Upper lobe of right lung (tissue), 1 donor: ENCODE measurements at regions not wholly inside any gene's neighbourhood (a gene's known extent, or its start where the extent isn't known, plus 50 kb on each side); places are given as distances from the start of the nearest gene placed in this dataset.

ENCODE experiments used
- ATAC-seq: fragments of 200-7000 bp; cut with Tn5 transposase; one replicate; pipeline ENCODE4 v1.9.1; 2020; ENCODE audit warnings: mild to moderate bottlenecking, moderate library complexity
- DNase-seq: peaks from one replicate; pipeline ENCODE4 v3.0.0-alpha.2; 2020
- H3K27ac ChIP-seq: fragments of 200-600 bp; one replicate; pipeline ENCODE4 v1.8.0; 2022
- H3K27me3 ChIP-seq: fragments of 200-600 bp; one replicate; pipeline ENCODE4 v1.8.0; 2022; ENCODE audit warnings: mild to moderate bottlenecking
- H3K36me3 ChIP-seq: fragments of 200-600 bp; one replicate; pipeline ENCODE4 v1.8.0; 2022
- H3K4me1 ChIP-seq: fragments of 200-600 bp; one replicate; pipeline ENCODE4 v1.8.0; 2022
- H3K4me3 ChIP-seq: fragments of 200-600 bp; one replicate; pipeline ENCODE4 v1.8.0; 2022; ENCODE audit warnings: mild to moderate bottlenecking
- H3K9me3 ChIP-seq: fragments of 200-600 bp; one replicate; pipeline ENCODE4 v1.8.0; 2022
- CTCF ChIP-seq: fragments of 200-600 bp; IDR thresholded peaks from one replicate; pipeline ENCODE4 v1.8.0; 2022; ENCODE audit warnings: antibody characterized with exemption
- intact Hi-C: fragments of 100-400 bp; cut with DNase I; formaldehyde crosslinking; loops from one replicate; pipeline ENCODE4 v1.11.0; 2022
- donor health status: DM: no; HTN: yes; CAD: no; lungs with severe emphysema.

GRCh38 chr21:22710721-22711120 lies 1712.5 kb downstream of the NCAM2 start:
- Histone ChIP-seq H3K4me3 (no peak overlapping the region), H3K27me3 (no peaks in the 10 kb centered on the region), H3K36me3 (no peaks in the 10 kb centered on the region), H3K4me1 (no peaks in the 10 kb centered on the region), H3K9me3 (no peaks in the 10 kb centered on the region), H3K27ac (no peak overlapping the region)
- no peak for TF ChIP-seq CTCF
- ATAC-seq (no peak), DNase-seq (no peak)
- intact Hi-C loops: no loop called here

DNA sequence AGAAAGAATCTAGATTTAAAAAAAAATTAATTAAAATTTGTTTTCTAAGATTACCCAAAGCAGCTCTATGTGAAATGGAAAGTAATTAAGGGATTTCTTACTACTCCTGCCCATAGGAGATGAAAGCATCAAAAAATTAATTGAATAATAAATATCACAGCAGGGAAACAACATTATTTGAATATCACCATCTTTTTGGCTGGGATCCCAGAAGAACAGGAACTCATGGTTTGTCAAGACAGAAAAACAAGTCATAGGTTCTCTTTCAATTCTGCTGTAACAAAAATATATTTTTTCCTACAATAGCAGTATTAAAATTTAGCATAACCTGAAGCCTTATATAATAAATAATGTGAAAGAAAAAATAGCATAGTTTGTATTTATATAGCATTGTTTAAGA lies 1713.4 kb downstream of the NCAM2 start:
- Histone ChIP-seq H3K27ac (no peak overlapping the region), H3K36me3 (no peaks in the 10 kb centered on the region), H3K27me3 (no peaks in the 10 kb centered on the region), H3K9me3 (no peaks in the 10 kb centered on the region), H3K4me3 (no peak overlapping the region), H3K4me1 (no peaks in the 10 kb centered on the region)
- intact Hi-C loops: no loop called here
- ATAC-seq: no peak
- no peak for DNase-seq
- TF ChIP-seq CTCF: no peak

- H3K9me3 ChIP-seq: no peaks in the 10 kb centered on the region
- no peak overlapping the region for H3K27ac ChIP-seq
- H3K4me3 ChIP-seq: no peak overlapping the region
- DNase-seq: no peak
- H3K27me3 ChIP-seq: no peaks in the 10 kb centered on the region
- no peak for TF ChIP-seq CTCF
- no peaks in the 10 kb centered on the region for H3K4me1 ChIP-seq
- intact Hi-C loops: no loop called here
- H3K36me3 ChIP-seq: no peaks in the 10 kb centered on the region
- ATAC-seq: no peak
Observed at GRCh38 chr21:22725436-22725835, 1727.2 kb downstream of the NCAM2 start.

DNA sequence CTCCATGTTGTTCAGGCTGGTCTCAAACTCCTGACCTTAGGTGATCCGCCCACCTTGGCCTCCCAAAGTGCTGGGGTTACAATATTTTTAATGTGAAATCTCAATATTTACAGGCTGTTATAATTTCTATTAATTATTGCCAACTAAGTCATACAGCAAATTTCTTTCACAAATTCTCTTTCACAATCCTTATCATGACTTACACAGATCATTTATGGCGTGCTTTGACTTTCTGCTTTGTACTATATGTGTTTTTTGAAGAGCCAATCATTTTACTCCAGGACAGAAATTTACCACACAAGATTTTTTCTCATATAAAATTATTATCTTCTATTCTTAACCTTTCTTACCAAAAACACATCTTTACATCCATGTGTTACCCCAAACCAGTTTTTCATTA lies 1729.9 kb downstream of the NCAM2 start:
- no peak for TF ChIP-seq CTCF
- Histone ChIP-seq H3K36me3 (no peaks in the 10 kb centered on the region), H3K27ac (no peak overlapping the region), H3K27me3 (no peaks in the 10 kb centered on the region), H3K9me3 (no peaks in the 10 kb centered on the region), H3K4me3 (no peak overlapping the region), H3K4me1 (no peaks in the 10 kb centered on the region)
- ATAC-seq (no peak), DNase-seq (no peak)
- intact Hi-C loops: no loop called here

DNA sequence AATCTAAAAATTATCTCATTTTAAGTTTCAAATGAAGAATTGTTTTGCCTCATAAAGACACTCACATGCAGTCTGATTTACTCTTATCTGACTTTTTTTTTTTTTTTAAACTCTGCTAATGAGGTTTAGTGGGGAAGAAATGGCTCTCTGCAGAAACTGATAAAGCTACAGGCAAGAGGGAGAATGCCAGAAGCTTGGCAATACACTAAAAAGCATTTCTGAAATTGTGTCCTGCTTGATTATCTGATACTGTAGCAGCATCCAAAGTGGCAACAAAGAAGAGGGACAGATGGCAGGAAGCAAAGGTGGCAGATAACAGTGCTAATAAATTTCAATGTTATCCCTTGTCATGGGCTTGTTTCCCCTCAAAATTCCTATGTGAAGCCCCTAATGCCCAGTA lies 1744.9 kb downstream of the NCAM2 start:
- DNase-seq (no peak), ATAC-seq (no peak)
- H3K36me3 ChIP-seq: no peaks in the 10 kb centered on the region
- H3K4me1 ChIP-seq: no peaks in the 10 kb centered on the region
- H3K9me3 ChIP-seq: no peaks in the 10 kb centered on the region
- no peak for TF ChIP-seq CTCF
- intact Hi-C loops: no loop called here
- no peak overlapping the region for H3K27ac ChIP-seq
- H3K4me3 ChIP-seq: no peak overlapping the region
- H3K27me3 ChIP-seq: no peaks in the 10 kb centered on the region

DNA sequence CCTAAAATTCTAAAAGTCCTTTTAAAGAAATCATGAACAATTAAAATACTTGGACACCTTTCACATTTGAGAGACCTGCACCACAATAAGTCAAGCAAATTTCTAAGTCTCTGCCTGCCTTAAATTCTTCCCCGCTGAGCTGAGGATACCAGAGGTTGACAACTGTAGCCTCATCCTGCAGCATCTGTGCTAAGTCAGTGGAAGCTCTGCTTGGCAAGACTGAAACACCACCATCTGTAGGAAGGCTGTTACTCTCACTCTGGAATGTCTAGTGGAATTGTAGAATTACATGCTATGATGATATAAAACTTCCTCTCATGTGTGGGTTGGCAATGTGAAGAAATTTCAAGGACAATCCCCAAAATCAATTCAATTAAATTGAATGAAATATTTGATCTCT lies 1756.5 kb downstream of the NCAM2 start:
- Histone ChIP-seq H3K36me3 (no peaks in the 10 kb centered on the region), H3K9me3 (no peaks in the 10 kb centered on the region), H3K4me1 (no peaks in the 10 kb centered on the region), H3K4me3 (no peak overlapping the region), H3K27me3 (no peaks in the 10 kb centered on the region), H3K27ac (no peak overlapping the region)
- no peak for TF ChIP-seq CTCF
- DNase-seq: no peak
- intact Hi-C loops: no loop called here
- ATAC-seq: no peak
